IPS-15b (cell line): ENCODE measurements at regions not wholly inside any gene's neighbourhood (a gene's known extent, or its start where the extent isn't known, plus 50 kb on each side); places are given as distances from the start of the nearest gene placed in this dataset.

Experiments
- H3K27me3 ChIP-seq: one replicate; pipeline ENCODE4 v1.6.1; 2013; ENCODE audit warnings: low read length; ENCODE audit not compliant: control insufficient read depth, insufficient read depth
- H3K36me3 ChIP-seq: one replicate; pipeline ENCODE4 v1.6.1; 2013; ENCODE audit warnings: low read length; ENCODE audit not compliant: control insufficient read depth, insufficient read depth
- H3K4me1 ChIP-seq: one replicate; pipeline ENCODE4 v1.6.1; 2013; ENCODE audit warnings: mild to moderate bottlenecking, low read length; ENCODE audit not compliant: control insufficient read depth, insufficient read depth
- H3K4me3 ChIP-seq: one replicate; pipeline ENCODE4 v1.5.1; 2013; ENCODE audit warnings: low read depth, low read length
- H3K9ac ChIP-seq: one replicate; pipeline ENCODE4 v1.6.1; 2013; ENCODE audit warnings: low read depth, mild to moderate bottlenecking, low read length
- H3K9me3 ChIP-seq: one replicate; pipeline ENCODE4 v1.6.1; 2013; ENCODE audit warnings: mild to moderate bottlenecking, low read length; ENCODE audit not compliant: control insufficient read depth, insufficient read depth

GRCh38 chr16:50445621-50446555 lies 77.1 kb upstream of the BRD7 start:
- H3K27me3 ChIP-seq = no peaks in the 10 kb centered on the region
- H3K4me3 ChIP-seq = no peak overlapping the region
- no peaks in the 10 kb centered on the region for H3K9me3 ChIP-seq
- peaks cover 10% of the 10 kb centered on the region for H3K4me1 ChIP-seq
- no peaks in the 10 kb centered on the region for H3K36me3 ChIP-seq
- H3K9ac ChIP-seq = no peak overlapping the region

DNA sequence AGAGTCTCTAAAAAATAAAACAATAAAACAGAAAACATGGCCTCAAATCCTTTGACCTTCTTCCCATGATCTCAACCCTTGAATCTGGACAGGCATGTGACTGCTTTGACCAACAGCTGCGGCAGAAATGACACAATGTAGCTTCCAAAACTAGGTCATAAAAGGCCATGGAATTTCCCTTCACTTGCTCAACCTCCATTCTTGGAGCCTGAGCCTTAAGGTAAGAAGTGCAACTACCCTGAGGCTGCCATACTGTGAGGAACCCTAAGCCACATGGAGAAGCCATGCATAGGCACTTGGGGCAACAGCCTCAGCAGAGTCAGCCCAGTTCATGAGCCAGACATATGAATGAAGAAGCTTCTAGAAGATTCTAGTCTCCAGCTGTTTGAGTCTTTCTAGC lies 75.7 kb upstream of the BRD7 start:
- Histone ChIP-seq H3K4me1 (peaks cover 7% of the 10 kb centered on the region), H3K27me3 (no peaks in the 10 kb centered on the region), H3K9ac (no peak overlapping the region), H3K4me3 (no peak overlapping the region), H3K9me3 (no peaks in the 10 kb centered on the region), H3K36me3 (no peaks in the 10 kb centered on the region)

DNA sequence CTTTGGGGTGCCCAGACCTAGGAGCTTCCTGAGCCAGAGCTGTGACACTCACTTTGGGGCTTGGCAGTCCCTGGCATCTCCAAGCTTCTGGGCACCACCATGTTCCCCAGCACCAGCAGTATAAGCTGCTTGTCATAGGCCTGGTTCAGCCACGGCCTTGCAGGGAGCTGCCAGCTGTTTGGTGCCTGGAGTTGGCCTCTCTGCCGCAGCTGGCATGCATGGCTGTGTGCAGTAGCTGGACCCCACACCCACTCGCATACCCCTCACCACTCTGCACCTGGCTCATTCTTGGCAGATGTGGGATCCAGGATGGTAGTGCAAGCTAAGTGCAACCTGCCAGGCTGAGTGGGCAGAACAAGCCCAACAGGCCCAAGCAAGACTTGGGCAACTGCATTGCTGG lies 73.4 kb upstream of the BRD7 start:
- no peak overlapping the region for H3K9ac ChIP-seq
- no peak overlapping the region for H3K4me3 ChIP-seq
- H3K4me1 ChIP-seq = no peaks in the 10 kb centered on the region
- no peaks in the 10 kb centered on the region for H3K36me3 ChIP-seq
- H3K9me3 ChIP-seq = no peaks in the 10 kb centered on the region
- H3K27me3 ChIP-seq = no peaks in the 10 kb centered on the region

- Histone ChIP-seq H3K4me3 (no peak overlapping the region), H3K4me1 (no peaks in the 10 kb centered on the region), H3K9ac (no peak overlapping the region), H3K27me3 (no peaks in the 10 kb centered on the region), H3K9me3 (no peaks in the 10 kb centered on the region), H3K36me3 (no peaks in the 10 kb centered on the region)
These were observed 72.8 kb upstream of the BRD7 start for GRCh38 chr16:50441486-50442157.

DNA sequence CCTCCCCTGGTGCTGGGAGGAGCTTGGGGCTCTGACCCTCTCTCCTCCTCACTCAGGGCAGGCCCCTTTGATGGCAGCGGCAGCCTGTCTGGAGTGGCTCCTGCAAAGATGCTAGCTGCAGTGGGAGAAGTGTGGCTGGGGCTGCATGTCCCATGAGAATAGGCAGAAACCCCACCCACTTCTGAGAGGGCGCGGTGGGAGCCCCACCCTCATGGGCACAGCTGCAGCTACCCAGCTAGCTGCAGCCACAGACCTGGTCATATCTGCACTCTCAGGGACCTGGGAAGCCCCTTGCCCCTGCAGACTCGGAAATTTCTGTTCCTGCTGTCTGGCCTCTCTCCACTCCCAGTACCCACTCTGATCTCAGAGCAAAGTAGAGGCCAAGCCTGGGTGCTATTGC lies 72.2 kb upstream of the BRD7 start:
- Histone ChIP-seq H3K27me3 (no peaks in the 10 kb centered on the region), H3K4me3 (no peak overlapping the region), H3K36me3 (no peaks in the 10 kb centered on the region), H3K9ac (no peak overlapping the region), H3K9me3 (no peaks in the 10 kb centered on the region), H3K4me1 (no peaks in the 10 kb centered on the region)

- no peaks in the 10 kb centered on the region for H3K4me1 ChIP-seq
- H3K9ac ChIP-seq = no peak overlapping the region
- no peaks in the 10 kb centered on the region for H3K9me3 ChIP-seq
- H3K4me3 ChIP-seq = no peak overlapping the region
- H3K27me3 ChIP-seq = no peaks in the 10 kb centered on the region
- H3K36me3 ChIP-seq = no peaks in the 10 kb centered on the region
These were observed 71.7 kb upstream of the BRD7 start for GRCh38 chr16:50440531-50440930.

DNA sequence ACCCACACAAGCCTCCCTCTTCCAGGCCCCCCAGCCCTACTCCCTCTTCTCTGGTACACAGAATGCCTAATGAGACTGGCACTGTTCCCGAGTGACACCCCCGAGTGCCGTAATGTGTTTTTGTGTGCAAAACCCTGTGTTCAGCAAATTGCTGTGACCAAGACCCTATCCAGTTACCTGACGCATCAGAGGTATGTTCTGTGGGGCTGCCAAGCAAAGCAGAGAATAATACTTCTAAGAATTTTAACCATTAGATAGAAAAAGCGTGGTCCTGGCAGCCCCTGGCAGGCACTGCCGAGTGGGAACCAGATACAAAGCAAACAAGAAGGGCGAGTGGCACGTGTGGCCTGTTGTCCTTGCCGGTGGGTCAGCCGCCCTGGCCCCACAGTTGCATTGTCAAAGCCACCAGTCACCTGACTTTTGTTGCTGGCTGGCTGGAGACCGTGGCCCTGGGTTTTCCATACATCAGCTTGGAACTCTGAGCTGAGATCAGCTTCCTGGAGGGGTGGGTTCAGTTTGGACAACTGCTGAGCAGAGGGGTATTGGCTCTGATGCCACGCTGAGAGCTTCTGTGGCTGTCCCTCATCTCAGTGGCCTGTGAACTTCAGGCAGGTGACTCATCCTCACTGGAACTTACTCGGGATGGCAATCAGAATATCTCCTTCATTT lies 69.1 kb upstream of the BRD7 start:
- Histone ChIP-seq H3K9me3 (no peaks in the 10 kb centered on the region), H3K9ac (no peak overlapping the region), H3K27me3 (no peaks in the 10 kb centered on the region), H3K4me1 (no peaks in the 10 kb centered on the region), H3K4me3 (no peak overlapping the region), H3K36me3 (no peaks in the 10 kb centered on the region)

DNA sequence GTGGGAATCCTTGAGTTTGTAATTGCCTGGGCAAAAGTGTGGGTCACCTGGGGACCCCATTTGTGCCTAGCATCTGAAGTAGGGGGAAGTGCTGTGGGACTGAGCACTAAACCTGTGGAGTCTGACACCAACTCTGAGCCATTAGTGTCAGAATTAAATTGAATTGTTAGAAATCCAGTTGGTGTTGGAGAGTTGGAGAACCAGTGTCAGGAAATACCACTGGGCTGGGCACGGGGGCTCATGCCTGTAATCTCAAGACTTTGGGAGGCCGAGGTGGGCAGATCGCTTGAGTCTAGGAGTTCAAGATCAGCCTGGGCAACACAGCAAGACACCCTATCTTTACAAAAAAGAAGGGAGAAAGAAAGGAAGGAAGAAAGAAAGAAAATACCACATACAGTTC lies 67.5 kb upstream of the BRD7 start:
- no peaks in the 10 kb centered on the region for H3K36me3 ChIP-seq
- H3K9me3 ChIP-seq = no peaks in the 10 kb centered on the region
- H3K4me1 ChIP-seq = no peaks in the 10 kb centered on the region
- H3K27me3 ChIP-seq = no peaks in the 10 kb centered on the region
- no peak overlapping the region for H3K4me3 ChIP-seq
- no peak overlapping the region for H3K9ac ChIP-seq

- H3K9ac ChIP-seq = no peak overlapping the region
- no peaks in the 10 kb centered on the region for H3K27me3 ChIP-seq
- H3K4me1 ChIP-seq = no peaks in the 10 kb centered on the region
- no peaks in the 10 kb centered on the region for H3K36me3 ChIP-seq
- H3K4me3 ChIP-seq = no peak overlapping the region
- no peaks in the 10 kb centered on the region for H3K9me3 ChIP-seq
These were observed 66.2 kb upstream of the BRD7 start for GRCh38 chr16:50434872-50435478.

- H3K36me3 ChIP-seq = no peaks in the 10 kb centered on the region
- H3K9me3 ChIP-seq = no peaks in the 10 kb centered on the region
- H3K4me1 ChIP-seq = no peaks in the 10 kb centered on the region
- no peak overlapping the region for H3K9ac ChIP-seq
- no peak overlapping the region for H3K4me3 ChIP-seq
- H3K27me3 ChIP-seq = no peaks in the 10 kb centered on the region
These were observed 61.3 kb upstream of the BRD7 start for GRCh38 chr16:50430076-50430475.

DNA sequence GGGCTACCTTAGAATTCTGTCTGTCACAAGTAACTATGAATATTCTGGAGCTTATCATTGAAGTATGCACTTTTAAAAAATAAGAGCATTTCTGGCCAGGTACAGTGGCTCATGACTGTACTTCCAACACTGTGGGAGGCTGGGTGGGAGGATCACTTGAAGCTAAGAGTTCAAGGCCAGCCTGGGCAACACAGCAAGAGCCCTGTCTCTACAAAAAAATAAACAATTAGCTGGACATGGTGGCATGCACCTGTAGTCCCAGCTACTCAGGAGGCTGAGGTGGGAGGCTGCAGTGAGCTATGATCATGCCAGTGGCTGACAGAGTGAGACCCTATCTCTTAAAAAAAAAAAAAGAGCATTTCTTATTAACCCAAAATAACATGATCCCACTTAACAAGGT lies 60.0 kb upstream of the BRD7 start:
- no peaks in the 10 kb centered on the region for H3K27me3 ChIP-seq

More for the DNA sequence above, 60.0 kb upstream of the BRD7 start:
- Histone ChIP-seq H3K9me3 (no peaks in the 10 kb centered on the region), H3K4me1 (no peaks in the 10 kb centered on the region), H3K36me3 (no peaks in the 10 kb centered on the region), H3K9ac (no peak overlapping the region), H3K4me3 (no peak overlapping the region)
